GM12878 (cell line): ENCODE measurements at regions not wholly inside any gene's neighbourhood (a gene's known extent, or its start where the extent isn't known, plus 50 kb on each side); places are given as distances from the start of the nearest gene placed in this dataset.

Source experiments
- ATAC-seq: fragments of 200-7000 bp; cut with Tn5 transposase; 3 replicates; pipeline ENCODE4 v1.9.1; 2020; ENCODE audit warnings: mild to moderate bottlenecking, moderate library complexity
- BruUV-seq: library from RNA; stranded (reverse); fragments of 400-500 nt; replicated peaks from 2 replicates; lab custom pipeline; 2021; lab: Mats Ljungman, UMichigan
- CTCF ChIA-PET: fragments of 300-600 bp; sonication (Branson Sonifier 250); formaldehyde crosslinking; extraction: SDS; loops from one replicate; lab custom pipeline; 2021; ENCODE audit warnings: inconsistent platforms; lab: Yijun Ruan, JAX
- POLR2A ChIA-PET: fragments of 350-600 bp; formaldehyde crosslinking; extraction: SDS; loops from one replicate; lab custom pipeline; 2021; ENCODE audit warnings: inconsistent platforms; lab: Charles Lee
- RAD21 ChIA-PET: fragments of 300-600 bp; sonication (Branson Sonifier 250); formaldehyde crosslinking; loops from one replicate; lab custom pipeline; 2023; ENCODE audit warnings: antibody characterized with exemption; ENCODE audit not compliant: unreplicated experiment; lab: Charles Lee
- SMC1A ChIA-PET: fragments of 300-600 bp; sonication (Branson Sonifier 250); formaldehyde crosslinking; loops from one replicate; lab custom pipeline; 2023; ENCODE audit not compliant: unreplicated experiment, uncharacterized antibody; lab: Charles Lee
- DNase-seq: peaks from one replicate; pipeline ENCODE4 v3.0.0-alpha.2; 2011; ENCODE audit warnings: low read depth, low spot score
- FAIRE-seq: peaks from 3 replicates; lab custom pipeline; 2011; peaks lifted over from hg19 to GRCh38; lab: Jason Lieb, UNC
- H2AFZ ChIP-seq: 2 replicates; pipeline ENCODE4 v1.6.0; 2011; ENCODE audit warnings: low read depth, low read length, control low read depth; ENCODE audit not compliant: control insufficient read depth
- H3K27ac ChIP-seq: 2 replicates; pipeline ENCODE4 v1.5.1; 2011; ENCODE audit warnings: control low read depth; ENCODE audit not compliant: control insufficient read depth, insufficient read depth
- H3K27me3 ChIP-seq, 2 experiments: replicated peaks in 1 of 2; 2 replicates each; pipeline versions ENCODE4 v1.6.0 to v1.6.1; 2011; ENCODE audit warnings: low read length in 1 of 2; ENCODE audit not compliant: control insufficient read depth in 2 of 2, insufficient read depth in 2 of 2
- H3K36me3 ChIP-seq, 2 experiments: 2 replicates each; pipeline ENCODE4 v1.5.1; 2011; ENCODE audit warnings: low read length in 1 of 2; ENCODE audit not compliant: control insufficient read depth in 2 of 2, insufficient read depth in 2 of 2
- H3K4me1 ChIP-seq: 2 replicates; pipeline ENCODE4 v1.6.1; 2011; ENCODE audit warnings: mild to moderate bottlenecking, low read length, moderate library complexity, mixed read lengths; ENCODE audit not compliant: control insufficient read depth, insufficient read depth
- H3K4me2 ChIP-seq: 2 replicates; pipeline ENCODE4 v1.6.0; 2011; ENCODE audit warnings: control low read depth; ENCODE audit not compliant: control insufficient read depth, insufficient read depth
- H3K4me3 ChIP-seq: fragments of 200-600 bp; sonication (generic); 2 replicates; pipeline ENCODE4 v1.5.1; 2016
- H3K79me2 ChIP-seq: 2 replicates; pipeline ENCODE4 v1.6.0; 2011; ENCODE audit warnings: low read length; ENCODE audit not compliant: control insufficient read depth, insufficient read depth
- H3K9ac ChIP-seq: 2 replicates; pipeline ENCODE4 v1.8.0; 2011; ENCODE audit warnings: low read length, control low read depth, mixed read lengths; ENCODE audit not compliant: control insufficient read depth, insufficient read depth
- H3K9me3 ChIP-seq: replicated peaks from 3 replicates; pipeline ENCODE4 v1.5.1; 2011; ENCODE audit warnings: mild to moderate bottlenecking, low read length; ENCODE audit not compliant: control insufficient read depth, insufficient read depth
- H4K20me1 ChIP-seq: 2 replicates; pipeline ENCODE4 v1.6.0; 2011; ENCODE audit not compliant: control insufficient read depth, insufficient read depth
- CBX5 ChIP-seq: sonication (generic); IDR thresholded peaks from 2 replicates; pipeline ENCODE4 v1.6.1; 2016; ENCODE audit warnings: low read depth, moderate library complexity, mild to moderate bottlenecking, inconsistent platforms
- EZH2 ChIP-seq: IDR thresholded peaks from 2 replicates; pipeline ENCODE4 v1.6.1; 2012; ENCODE audit warnings: low read depth, mild to moderate bottlenecking, control low read depth, inconsistent platforms, low read length, borderline replicate concordance; ENCODE audit not compliant: control insufficient read depth
- HDGF ChIP-seq: fragments of 450-650 bp; IDR thresholded peaks from 2 replicates; pipeline ENCODE4 v1.6.1; 2016; ENCODE audit warnings: antibody characterized with exemption
- IRF4 ChIP-seq: IDR thresholded peaks from 2 replicates; pipeline ENCODE4 v1.6.1; 2011; ENCODE audit warnings: low read depth, low read length
- MEF2A ChIP-seq: IDR thresholded peaks from 2 replicates; pipeline ENCODE4 v1.6.1; 2011; ENCODE audit warnings: low read depth, mild to moderate bottlenecking, low read length, moderate library complexity; ENCODE audit not compliant: insufficient read depth
- MXI1 ChIP-seq: fragments of 150-350 bp; IDR thresholded peaks from 2 replicates; pipeline ENCODE4 v1.6.1; 2011; ENCODE audit warnings: low read depth, mild to moderate bottlenecking, inconsistent platforms, low read length, improper control_type of control experiment
- RAD21 ChIP-seq: IDR thresholded peaks from 2 replicates; pipeline ENCODE4 v1.6.1; 2011; ENCODE audit warnings: mild to moderate bottlenecking, low read depth, low read length, moderate library complexity; ENCODE audit not compliant: insufficient read depth
- RCOR1 ChIP-seq: conservative IDR thresholded peaks from 2 replicates; pipeline ENCODE4 v1.6.1; 2012; ENCODE audit warnings: low read depth, low read length, improper control_type of control experiment
- SREBF1 ChIP-seq: IDR thresholded peaks from 2 replicates; pipeline ENCODE4 v1.6.1; 2012; ENCODE audit warnings: mild to moderate bottlenecking, low read length
- SUZ12 ChIP-seq: fragments of 200-600 bp; sonication (generic); IDR thresholded peaks from one replicate; pipeline ENCODE4 v1.6.1; 2018; ENCODE audit warnings: antibody characterized with exemption, mild to moderate bottlenecking; ENCODE audit not compliant: unreplicated experiment
- TCF12 ChIP-seq: IDR thresholded peaks from 2 replicates; pipeline ENCODE4 v1.6.1; 2011; ENCODE audit warnings: low read depth, mild to moderate bottlenecking, low read length
- ZBTB40 ChIP-seq: fragments of 450-650 bp; IDR thresholded peaks from 2 replicates; pipeline ENCODE4 v1.6.1; 2016; ENCODE audit warnings: mild to moderate bottlenecking, moderate library complexity, borderline replicate concordance
- ZNF217 ChIP-seq: fragments of 450-650 bp; IDR thresholded peaks from 2 replicates; pipeline ENCODE4 v1.6.1; 2017; ENCODE audit warnings: antibody characterized with exemption, mild to moderate bottlenecking
- ZNF622 ChIP-seq: fragments of 450-650 bp; IDR thresholded peaks from 2 replicates; pipeline ENCODE4 v1.6.1; 2017; ENCODE audit warnings: mild to moderate bottlenecking, inconsistent platforms
- WGBS: methylation state at CpG from one replicate; pipeline ENCODE4 v1.1.6; 2016; ENCODE audit warnings: low lambda C conversion rate; ENCODE audit not compliant: insufficient replicate concordance, insufficient coverage; ENCODE audit errors: missing lambda C conversion rate; 5-methylcytosine and 5-hydroxymethylcytosine counted together
- in situ Hi-C: fragments of 300-500 bp; cut with MboI; formaldehyde crosslinking; loops from 9 replicates; pipeline ENCODE4 v1.14.3; 2018; ENCODE audit warnings: mixed read lengths
- intact Hi-C: fragments of 100-400 bp; cut with micrococcal nuclease; formaldehyde crosslinking; loops from one replicate; pipeline ENCODE4 v1.14.2; 2022; ENCODE audit not compliant: unreplicated experiment
- TF ChIP-seq, protein P1 (sequence below): fragments of 450-650 bp; IDR thresholded peaks from 2 replicates; pipeline ENCODE4 v1.6.1; 2017; ENCODE audit warnings: low read depth, mild to moderate bottlenecking, moderate library complexity
- TF ChIP-seq, protein P2 (sequence below): IDR thresholded peaks from 2 replicates; pipeline ENCODE4 v1.6.1; 2012; ENCODE audit warnings: low read depth, low read length, improper control_type of control experiment

GRCh38 chr3:39753391-39753790 is 56.0 kb upstream of the MYRIP start:
- ChIA-PET POLR2A (interaction anchor here (0.6 kb wide), 1 partner anchor 42 kb away, joined by 5 read pairs; no protein-coding TSS in a partner anchor), RAD21 (no interaction called here), SMC1A (no interaction called here), CTCF (no interaction called here)
- Histone ChIP-seq H4K20me1 (no peaks in the 10 kb centered on the region), H3K27me3 (no peaks in the 10 kb centered on the region), H3K27ac (no peak overlapping the region), H3K4me1 (no peaks in the 10 kb centered on the region), H3K4me3 (no peak overlapping the region), H3K36me3 (no peaks in the 10 kb centered on the region), H2AFZ (no peak overlapping the region), H3K9ac (no peak overlapping the region), H3K79me2 (no peaks in the 10 kb centered on the region), H3K9me3 (no peaks in the 10 kb centered on the region), H3K4me2 (no peak overlapping the region)
- in situ Hi-C loops (no loop called here), intact Hi-C loops (no loop called here)
- ATAC-seq (no peak), FAIRE-seq (no peak), DNase-seq (no peak)
- BruUV-seq, result no TSS peak
- WGBS, result 47% methylated on average over 1 of the region's 1 CpG
- TF ChIP-seq IRF4 (no peak), HDGF (no peak), SREBF1 (no peak), MXI1 (no peak), EZH2 (no peak), SUZ12 (no peak), CBX5 (no peak), TCF12 (no peak), RCOR1 (no peak), MEF2A (no peak), ZBTB40 (no peak), ZNF622 (no peak), RAD21 (no peak), ZNF217 (no peak)
- TF ChIP-seq, protein P1, sequence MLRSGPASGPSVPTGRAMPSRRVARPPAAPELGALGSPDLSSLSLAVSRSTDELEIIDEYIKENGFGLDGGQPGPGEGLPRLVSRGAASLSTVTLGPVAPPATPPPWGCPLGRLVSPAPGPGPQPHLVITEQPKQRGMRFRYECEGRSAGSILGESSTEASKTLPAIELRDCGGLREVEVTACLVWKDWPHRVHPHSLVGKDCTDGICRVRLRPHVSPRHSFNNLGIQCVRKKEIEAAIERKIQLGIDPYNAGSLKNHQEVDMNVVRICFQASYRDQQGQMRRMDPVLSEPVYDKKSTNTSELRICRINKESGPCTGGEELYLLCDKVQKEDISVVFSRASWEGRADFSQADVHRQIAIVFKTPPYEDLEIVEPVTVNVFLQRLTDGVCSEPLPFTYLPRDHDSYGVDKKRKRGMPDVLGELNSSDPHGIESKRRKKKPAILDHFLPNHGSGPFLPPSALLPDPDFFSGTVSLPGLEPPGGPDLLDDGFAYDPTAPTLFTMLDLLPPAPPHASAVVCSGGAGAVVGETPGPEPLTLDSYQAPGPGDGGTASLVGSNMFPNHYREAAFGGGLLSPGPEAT, result no peak
- TF ChIP-seq, protein P2, sequence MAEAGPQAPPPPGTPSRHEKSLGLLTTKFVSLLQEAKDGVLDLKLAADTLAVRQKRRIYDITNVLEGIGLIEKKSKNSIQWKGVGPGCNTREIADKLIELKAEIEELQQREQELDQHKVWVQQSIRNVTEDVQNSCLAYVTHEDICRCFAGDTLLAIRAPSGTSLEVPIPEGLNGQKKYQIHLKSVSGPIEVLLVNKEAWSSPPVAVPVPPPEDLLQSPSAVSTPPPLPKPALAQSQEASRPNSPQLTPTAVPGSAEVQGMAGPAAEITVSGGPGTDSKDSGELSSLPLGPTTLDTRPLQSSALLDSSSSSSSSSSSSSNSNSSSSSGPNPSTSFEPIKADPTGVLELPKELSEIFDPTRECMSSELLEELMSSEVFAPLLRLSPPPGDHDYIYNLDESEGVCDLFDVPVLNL, result no peak
